ENCODE measurements at regions not wholly inside any gene's neighbourhood (a gene's known extent, or its start where the extent isn't known, plus 50 kb on each side); places are given as distances from the start of the nearest gene placed in this dataset.

DNA sequence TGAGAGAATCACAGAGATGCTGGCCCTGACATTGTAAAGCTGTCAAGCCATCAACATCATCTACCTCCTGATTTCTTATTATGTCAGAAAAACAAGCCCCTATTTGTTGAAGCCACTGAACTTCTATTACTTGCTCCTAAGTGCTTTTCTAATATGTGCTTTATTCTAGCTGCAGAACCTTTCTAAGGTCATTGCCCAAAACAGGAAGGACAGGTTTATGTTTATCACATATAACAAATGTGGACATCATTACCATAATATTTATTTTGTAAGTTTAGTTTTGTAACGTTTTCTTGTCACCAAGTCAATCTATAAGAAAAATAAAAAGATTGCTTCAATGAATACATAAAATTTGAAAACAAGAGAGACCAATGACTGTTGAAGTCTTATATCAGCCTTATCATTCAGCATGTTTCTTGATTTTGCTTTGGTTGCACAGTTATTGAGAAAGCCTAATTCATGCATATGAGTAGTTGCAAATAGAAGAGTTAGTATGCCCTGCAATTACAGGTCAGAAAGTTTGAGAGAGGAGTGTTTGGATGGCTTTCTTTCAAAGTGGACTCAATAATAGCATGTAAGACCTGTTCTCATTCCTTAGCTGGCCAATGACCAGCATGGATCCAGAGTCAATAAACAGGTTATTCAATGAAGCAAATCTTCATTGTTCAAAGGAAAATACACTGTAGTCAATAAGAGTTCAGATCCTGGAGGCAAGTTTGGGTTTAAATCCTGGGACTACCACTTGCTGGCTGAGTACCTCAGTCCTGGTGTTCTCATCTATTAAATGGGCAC, 84.1 kb downstream of the MAB21L3 start:
- FAIRE-seq, result no peak
- WGBS (ENCODE audit: insufficient coverage, low coverage, missing lambda C conversion rate), result 0% methylated on average over 1 of the region's 1 CpG
- ChIA-PET CTCF (ENCODE audit: low intra/inter-chr PET ratio) (no interaction called here), POLR2A (interaction anchor here (0.8 to 1.4 kb wide), 2 partner anchors 11 to 14 kb away, joined by 3 to 5 read pairs; no protein-coding TSS in a partner anchor)
- TF ChIP-seq, protein P1, sequence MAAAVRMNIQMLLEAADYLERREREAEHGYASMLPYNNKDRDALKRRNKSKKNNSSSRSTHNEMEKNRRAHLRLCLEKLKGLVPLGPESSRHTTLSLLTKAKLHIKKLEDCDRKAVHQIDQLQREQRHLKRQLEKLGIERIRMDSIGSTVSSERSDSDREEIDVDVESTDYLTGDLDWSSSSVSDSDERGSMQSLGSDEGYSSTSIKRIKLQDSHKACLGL (CRISPR knock-in tag; IDR thresholded peaks at IDR 0.05; ENCODE audit: borderline replicate concordance, poor library complexity, severe bottlenecking), result no peak
- TF ChIP-seq ZNF384 (IDR thresholded peaks at IDR 0.05; ENCODE audit: low read depth, low read length) (no peak), ELF4 (CRISPR knock-in tag; IDR thresholded peaks at IDR 0.05) (no peak), CBX5 (IDR thresholded peaks at IDR 0.05; ENCODE audit: borderline replicate concordance, low read depth) (no peak)
- TF ChIP-seq, protein P2, sequence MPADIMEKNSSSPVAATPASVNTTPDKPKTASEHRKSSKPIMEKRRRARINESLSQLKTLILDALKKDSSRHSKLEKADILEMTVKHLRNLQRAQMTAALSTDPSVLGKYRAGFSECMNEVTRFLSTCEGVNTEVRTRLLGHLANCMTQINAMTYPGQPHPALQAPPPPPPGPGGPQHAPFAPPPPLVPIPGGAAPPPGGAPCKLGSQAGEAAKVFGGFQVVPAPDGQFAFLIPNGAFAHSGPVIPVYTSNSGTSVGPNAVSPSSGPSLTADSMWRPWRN (IDR thresholded peaks at IDR 0.05; ENCODE audit: low read depth), result no peak
- Histone ChIP-seq H3K9me3 (replicated peaks; ENCODE audit: control insufficient read depth, insufficient read depth, low read depth, low read length) (no peaks in the 10 kb centered on the region), H3K27ac (ENCODE audit: extremely low read depth, low read depth, low read length) (no peak overlapping the region), H3K9ac (ENCODE audit: insufficient read depth in 1 of 2, low read depth in 2 of 2, low read length in 2 of 2) (no peak overlapping the region), H3K27me3 (ENCODE audit: control insufficient read depth in 2 of 2, insufficient read depth in 2 of 2, low read length in 2 of 2) (peaks cover 4 to 12% of the 10 kb centered on the region in 2 experiments; a peak in 3 of 5 replicates), H4K20me1 (replicated peaks; ENCODE audit: control insufficient read depth, insufficient read depth, low read length) (no peaks in the 10 kb centered on the region), H2AFZ (ENCODE audit: low read depth, low read length) (no peak overlapping the region), H3K79me2 (ENCODE audit: control insufficient read depth, insufficient read depth, low read length) (no peaks in the 10 kb centered on the region), H3K9me1 (ENCODE audit: control insufficient read depth, insufficient read depth, low read length) (no peaks in the 10 kb centered on the region), H3K36me3 (ENCODE audit: control insufficient read depth, insufficient read depth, low read length) (no peaks in the 10 kb centered on the region), H3K4me3 (no peak overlapping the region), H3K4me2 (ENCODE audit: insufficient read depth, low read length) (no peak overlapping the region), H3K4me1 (replicated peaks in 1 of 2; ENCODE audit: control insufficient read depth in 2 of 2, insufficient read depth in 2 of 2, low read length in 2 of 2) (no peaks in the 10 kb centered on the region)
- no peak for ATAC-seq
- DNase-seq (ENCODE audit: extremely low read depth in 1 of 4, low spot score in 3 of 4), result no peak
- intact Hi-C loops (cut with micrococcal nuclease) (no loop called here), in situ Hi-C loops (cut with MboI) (no loop called here)
- BruUV-seq (replicated peaks), result no TSS peak

All from K562 (cell line).